NB4 (cell line): ENCODE measurements at regions not wholly inside any gene's neighbourhood (a gene's known extent, or its start where the extent isn't known, plus 50 kb on each side); places are given as distances from the start of the nearest gene placed in this dataset.

Experiments
- CTCF ChIP-seq: IDR thresholded peaks from one replicate; pipeline ENCODE4 v1.5.1; 2012; ENCODE audit warnings: low read depth, low read length
- POLR2A ChIP-seq: IDR thresholded peaks from 2 replicates; pipeline ENCODE4 v1.6.1; 2011; ENCODE audit warnings: mild to moderate bottlenecking; ENCODE audit not compliant: insufficient read length; ENCODE audit errors: extremely low read depth
- TF ChIP-seq, protein P1 (sequence below): IDR thresholded peaks from 2 replicates; pipeline ENCODE4 v1.6.1; 2011; ENCODE audit warnings: low read depth, low read length

- TF ChIP-seq CTCF = no peak
- TF ChIP-seq, protein P1, sequence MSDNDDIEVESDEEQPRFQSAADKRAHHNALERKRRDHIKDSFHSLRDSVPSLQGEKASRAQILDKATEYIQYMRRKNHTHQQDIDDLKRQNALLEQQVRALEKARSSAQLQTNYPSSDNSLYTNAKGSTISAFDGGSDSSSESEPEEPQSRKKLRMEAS = no peak
- TF ChIP-seq POLR2A = no peak
These were observed 183.2 kb downstream of the GRIN2B start for GRCh38 chr12:13798162-13798561.
